Activated CD8-positive, alpha-beta T cell treated with anti-CD3 and anti-CD28 coated beads, Interleukin-2, amount 10 ng/mL, durations not matched to agents 7 days and 5 days (primary cell): ENCODE measurements at regions not wholly inside any gene's neighbourhood (a gene's known extent, or its start where the extent isn't known, plus 50 kb on each side); places are given as distances from the start of the nearest gene placed in this dataset.

Source experiments
- ATAC-seq: fragments of 150-1000 bp; cut with Tn5 transposase; one replicate; pipeline ENCODE4 v1.10.0; 2021; ENCODE audit warnings: moderate library complexity
- CTCF ChIA-PET: fragments of 350-600 bp; sonication (Branson Sonifier 250); formaldehyde crosslinking; loops from one replicate; lab custom pipeline; 2021; ENCODE audit warnings: antibody characterized with exemption; lab: Charles Lee
- POLR2A ChIA-PET: fragments of 350-600 bp; sonication (Branson Sonifier 250); formaldehyde crosslinking; loops from one replicate; lab custom pipeline; 2021; ENCODE audit warnings: antibody characterized with exemption; lab: Charles Lee
- DNase-seq: peaks from one replicate; pipeline ENCODE4 v3.0.0-alpha.2; 2020
- H3K27ac Mint-ChIP-seq: one replicate; pipeline ENCODE4 v1.8.0; 2021; ENCODE audit warnings: mild to moderate bottlenecking, mixed read lengths
- H3K27me3 Mint-ChIP-seq: one replicate; pipeline ENCODE4 v1.8.0; 2021; ENCODE audit warnings: low read depth, mixed read lengths
- H3K36me3 Mint-ChIP-seq: one replicate; pipeline ENCODE4 v1.8.0; 2021; ENCODE audit warnings: low read depth, mixed read lengths
- H3K4me1 Mint-ChIP-seq: one replicate; pipeline ENCODE4 v1.8.0; 2021; ENCODE audit warnings: low read depth, mixed read lengths
- H3K4me3 Mint-ChIP-seq: one replicate; pipeline ENCODE4 v1.8.0; 2021; ENCODE audit warnings: mild to moderate bottlenecking, mixed read lengths
- H3K9me3 Mint-ChIP-seq: one replicate; pipeline ENCODE4 v1.8.0; 2022; ENCODE audit warnings: mixed read lengths; ENCODE audit not compliant: insufficient read depth

DNA sequence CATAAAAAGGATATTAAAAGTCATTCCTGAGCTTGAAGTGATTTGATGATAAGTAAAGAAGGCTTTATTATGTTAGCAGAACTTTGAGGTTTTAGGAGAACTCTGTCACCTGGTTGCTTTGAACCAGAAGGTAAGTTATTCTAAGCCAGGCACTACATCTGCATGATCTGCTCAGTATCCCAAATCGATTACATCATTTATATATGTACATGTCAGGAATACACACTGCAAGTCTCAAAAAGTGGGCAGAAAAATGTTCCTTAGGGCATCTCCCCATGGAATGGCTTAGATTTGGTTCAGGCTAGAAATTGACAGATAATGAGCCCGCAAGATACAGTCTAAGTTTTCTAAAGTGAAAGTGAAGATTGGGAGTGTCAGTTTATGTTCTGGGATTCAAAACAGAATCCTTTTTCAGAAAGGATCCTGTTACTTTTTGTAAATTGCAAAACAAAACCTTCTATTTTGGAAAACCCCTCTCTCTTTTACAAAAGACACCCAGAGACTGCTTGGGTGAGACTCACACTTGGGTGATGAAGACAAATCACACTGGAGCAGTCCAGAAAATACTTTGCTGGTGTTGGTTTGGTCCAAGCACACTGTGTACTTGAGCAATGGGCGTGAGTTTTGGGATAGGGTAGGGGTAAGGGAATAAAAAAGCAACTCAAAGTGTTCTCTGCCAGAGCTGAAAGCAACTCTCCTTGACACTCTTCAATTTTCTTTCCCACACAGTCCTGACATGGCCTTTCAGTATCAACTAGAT is 114.5 kb downstream of the FOXD1 start:
- ATAC-seq (no peak), DNase-seq (no peak)
- ChIA-PET CTCF (no interaction called here), POLR2A (no interaction called here)
- Mint-ChIP-seq H3K4me3 (no peak overlapping the region), H3K9me3 (peaks cover 10% of the 10 kb centered on the region), H3K4me1 (no peaks in the 10 kb centered on the region), H3K36me3 (no peaks in the 10 kb centered on the region), H3K27ac (no peak overlapping the region), H3K27me3 (peaks cover 27% of the 10 kb centered on the region)

DNA sequence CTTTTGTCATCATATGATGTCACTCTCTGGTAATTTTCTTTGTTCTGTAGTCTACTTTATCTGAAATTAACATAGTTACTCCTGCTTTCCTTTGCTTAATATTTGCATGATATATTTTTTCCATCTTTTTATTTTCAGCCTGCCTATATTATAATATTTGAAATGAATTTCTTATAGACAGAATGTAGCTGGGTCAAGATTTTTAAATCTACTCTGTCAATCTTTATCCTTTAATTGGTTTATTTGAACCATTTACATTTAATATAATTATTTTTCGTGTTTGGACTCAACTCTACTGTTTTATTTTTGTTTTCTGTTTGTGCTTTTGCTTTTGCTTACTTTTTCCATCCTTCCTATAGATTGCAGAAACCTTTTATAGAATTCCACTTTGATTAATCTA is 118.0 kb downstream of the FOXD1 start:
- ChIA-PET CTCF (no interaction called here), POLR2A (no interaction called here)
- DNase-seq: no peak
- Mint-ChIP-seq H3K27ac (no peak overlapping the region), H3K4me3 (no peak overlapping the region), H3K9me3 (peaks cover 10% of the 10 kb centered on the region), H3K4me1 (no peaks in the 10 kb centered on the region), H3K36me3 (no peaks in the 10 kb centered on the region), H3K27me3 (peaks cover 20% of the 10 kb centered on the region)
- no peak for ATAC-seq

GRCh38 chr5:73328640-73329039 is 119.9 kb downstream of the FOXD1 start:
- ChIA-PET POLR2A (no interaction called here), CTCF (no interaction called here)
- no peak overlapping the region for H3K27ac Mint-ChIP-seq
- DNase-seq (no peak), ATAC-seq (no peak)
- H3K4me1 Mint-ChIP-seq: no peaks in the 10 kb centered on the region
- peaks cover 10% of the 10 kb centered on the region for H3K9me3 Mint-ChIP-seq
- H3K36me3 Mint-ChIP-seq: no peaks in the 10 kb centered on the region
- H3K27me3 Mint-ChIP-seq: peaks cover 17% of the 10 kb centered on the region
- no peak overlapping the region for H3K4me3 Mint-ChIP-seq

GRCh38 chr5:73327908-73328455 is 120.6 kb downstream of the FOXD1 start:
- ATAC-seq (no peak), DNase-seq (no peak)
- POLR2A ChIA-PET: no interaction called here
- H3K4me1 Mint-ChIP-seq: no peaks in the 10 kb centered on the region
- CTCF ChIA-PET: no interaction called here
- no peaks in the 10 kb centered on the region for H3K36me3 Mint-ChIP-seq
- no peak overlapping the region for H3K27ac Mint-ChIP-seq
- no peak overlapping the region for H3K4me3 Mint-ChIP-seq
- H3K9me3 Mint-ChIP-seq: peaks cover 10% of the 10 kb centered on the region
- peaks cover 20% of the 10 kb centered on the region for H3K27me3 Mint-ChIP-seq

GRCh38 chr5:73325546-73325945 is 123.0 kb downstream of the FOXD1 start:
- CTCF ChIA-PET: no interaction called here
- no peak overlapping the region for H3K4me3 Mint-ChIP-seq
- H3K27me3 Mint-ChIP-seq: peaks cover 20% of the 10 kb centered on the region
- no peaks in the 10 kb centered on the region for H3K36me3 Mint-ChIP-seq
- peaks cover 2% of the 10 kb centered on the region for H3K9me3 Mint-ChIP-seq
- ATAC-seq: no peak
- no peaks in the 10 kb centered on the region for H3K4me1 Mint-ChIP-seq
- no peak for DNase-seq
- POLR2A ChIA-PET: no interaction called here
- no peak overlapping the region for H3K27ac Mint-ChIP-seq

DNA sequence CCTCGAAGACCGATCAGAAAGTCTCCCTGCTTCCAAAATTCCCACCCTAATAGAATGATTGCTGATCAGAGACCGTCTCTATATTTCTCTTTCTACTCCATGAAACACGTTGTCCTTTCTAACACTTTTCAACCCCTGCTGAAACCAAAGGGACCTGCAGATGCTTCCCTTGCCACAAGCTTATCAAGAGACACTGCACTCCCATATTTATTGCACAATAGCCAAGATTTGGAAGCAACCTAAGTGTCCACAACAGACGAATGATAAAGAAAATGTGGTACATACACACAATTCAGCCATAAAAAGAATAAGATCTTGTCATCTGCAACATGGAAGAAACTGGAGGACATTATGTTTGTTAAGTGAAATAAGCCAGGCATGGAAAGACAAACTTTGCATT is 125.1 kb downstream of the FOXD1 start:
- no peaks in the 10 kb centered on the region for H3K9me3 Mint-ChIP-seq
- H3K36me3 Mint-ChIP-seq: no peaks in the 10 kb centered on the region
- H3K4me1 Mint-ChIP-seq: no peaks in the 10 kb centered on the region
- ChIA-PET CTCF (no interaction called here), POLR2A (no interaction called here)
- peaks cover 25% of the 10 kb centered on the region for H3K27me3 Mint-ChIP-seq
- DNase-seq: no peak
- ATAC-seq: no peak
- H3K4me3 Mint-ChIP-seq: no peak overlapping the region
- H3K27ac Mint-ChIP-seq: no peak overlapping the region

DNA sequence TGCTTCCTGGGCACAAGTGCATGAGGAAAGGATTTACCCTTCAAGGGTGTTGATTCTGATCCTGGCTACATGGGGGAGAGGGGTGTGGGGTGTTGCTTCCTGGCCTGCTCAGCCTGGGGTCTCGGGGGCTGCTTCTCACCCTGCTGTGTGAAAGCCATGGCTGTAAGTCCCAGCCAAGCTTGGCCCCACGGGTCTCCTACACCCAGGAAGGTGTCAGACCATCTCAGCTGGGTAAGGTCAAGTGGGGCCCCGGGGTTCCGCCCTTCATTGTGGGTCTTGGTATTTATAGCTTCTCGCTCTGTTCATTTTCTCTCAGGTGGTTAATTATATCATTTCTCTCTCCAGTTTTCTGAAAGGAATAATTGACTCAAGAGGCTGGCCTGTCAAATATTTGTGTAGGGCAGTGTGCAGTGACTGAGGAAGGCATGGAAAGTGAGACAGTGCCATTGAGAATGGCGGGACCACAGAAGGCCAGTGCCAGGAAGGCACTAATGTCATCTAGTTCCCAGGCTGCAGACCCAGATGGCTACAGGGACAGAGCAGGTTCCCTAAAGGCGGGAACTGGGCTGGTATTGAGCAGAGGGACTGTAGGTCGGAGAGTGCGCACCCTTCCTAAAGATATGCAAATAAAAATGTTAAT is 126.0 kb downstream of the FOXD1 start:
- Mint-ChIP-seq H3K27me3 (peaks cover 27% of the 10 kb centered on the region), H3K9me3 (no peaks in the 10 kb centered on the region), H3K36me3 (no peaks in the 10 kb centered on the region), H3K4me3 (no peak overlapping the region), H3K27ac (no peak overlapping the region), H3K4me1 (no peaks in the 10 kb centered on the region)
- DNase-seq (no peak), ATAC-seq (no peak)
- ChIA-PET POLR2A (no interaction called here), CTCF (no interaction called here)

DNA sequence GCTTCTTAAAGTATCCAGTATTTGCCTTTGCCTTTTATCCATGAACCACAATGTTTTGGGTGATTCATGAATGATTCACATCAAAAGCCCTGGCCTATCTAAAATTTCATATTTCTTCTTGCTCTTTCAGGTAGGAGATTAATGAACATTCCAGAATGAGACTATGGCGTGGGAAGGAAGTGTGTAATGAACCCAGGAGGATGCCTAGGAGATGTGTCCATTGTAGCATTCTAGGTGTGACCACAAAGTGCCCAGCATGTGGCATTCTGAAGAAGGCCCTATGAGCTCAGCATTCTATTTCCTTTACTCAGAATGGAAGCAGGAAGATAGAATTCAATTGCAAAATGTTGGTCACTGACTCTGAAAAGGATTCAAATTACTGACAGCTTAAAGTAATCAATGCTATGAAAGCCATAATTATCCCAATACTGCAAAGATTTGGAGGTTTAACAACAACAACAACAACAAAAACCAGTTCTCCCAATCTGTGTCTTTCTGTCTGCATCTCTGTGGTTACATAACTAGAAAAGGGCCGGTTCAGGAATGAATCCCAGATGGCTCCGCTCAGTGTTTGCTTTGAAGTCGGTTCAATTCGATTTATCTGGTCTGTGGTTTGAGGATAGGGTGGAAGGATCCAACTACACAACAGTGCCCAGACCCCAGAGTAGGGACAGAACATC is 126.7 kb downstream of the FOXD1 start:
- ChIA-PET POLR2A (no interaction called here), CTCF (no interaction called here)
- ATAC-seq (no peak), DNase-seq (no peak)
- H3K4me3 Mint-ChIP-seq: no peak overlapping the region
- H3K36me3 Mint-ChIP-seq: no peaks in the 10 kb centered on the region
- H3K4me1 Mint-ChIP-seq: no peaks in the 10 kb centered on the region
- H3K27ac Mint-ChIP-seq: no peak overlapping the region
- no peaks in the 10 kb centered on the region for H3K9me3 Mint-ChIP-seq
- peaks cover 29% of the 10 kb centered on the region for H3K27me3 Mint-ChIP-seq

DNA sequence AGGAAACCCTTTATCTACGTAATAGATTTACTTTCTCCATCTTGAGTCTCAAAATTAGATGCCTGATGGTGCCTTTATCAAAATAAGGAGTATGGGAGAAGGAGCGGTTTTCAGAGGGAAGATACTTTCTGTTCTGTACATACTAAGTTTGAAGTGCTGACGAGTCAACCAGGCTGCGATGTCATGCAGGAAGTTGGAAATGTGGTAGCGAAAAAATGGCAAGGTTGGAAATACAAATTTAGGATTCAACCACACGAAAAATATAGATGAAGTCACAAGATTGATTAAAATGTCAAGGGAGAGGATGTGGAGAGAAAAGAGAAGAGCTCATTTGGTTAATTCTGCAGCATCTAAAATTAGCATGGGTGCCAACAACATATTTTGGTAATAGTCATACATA is 129.5 kb downstream of the FOXD1 start:
- DNase-seq (no peak), ATAC-seq (no peak)
- Mint-ChIP-seq H3K36me3 (no peaks in the 10 kb centered on the region), H3K27me3 (peaks cover 43% of the 10 kb centered on the region), H3K4me3 (no peak overlapping the region), H3K9me3 (no peaks in the 10 kb centered on the region), H3K27ac (no peak overlapping the region), H3K4me1 (no peaks in the 10 kb centered on the region)
- ChIA-PET CTCF (no interaction called here), POLR2A (no interaction called here)

- Mint-ChIP-seq H3K36me3 (no peaks in the 10 kb centered on the region), H3K4me1 (no peaks in the 10 kb centered on the region), H3K27ac (no peak overlapping the region), H3K27me3 (peaks cover 46% of the 10 kb centered on the region), H3K4me3 (no peak overlapping the region), H3K9me3 (no peaks in the 10 kb centered on the region)
- ATAC-seq (no peak), DNase-seq (no peak)
- POLR2A ChIA-PET: no interaction called here
- CTCF ChIA-PET: no interaction called here
Measured at GRCh38 chr5:73318308-73318719, 130.3 kb downstream of the FOXD1 start.

- ChIA-PET CTCF (no interaction called here), POLR2A (no interaction called here)
- DNase-seq (no peak), ATAC-seq (no peak)
- Mint-ChIP-seq H3K27me3 (peaks cover 52% of the 10 kb centered on the region), H3K9me3 (no peaks in the 10 kb centered on the region), H3K4me3 (no peak overlapping the region), H3K36me3 (no peaks in the 10 kb centered on the region), H3K27ac (no peak overlapping the region), H3K4me1 (peaks cover under 1% of the 10 kb centered on the region)
Measured at GRCh38 chr5:73317523-73317922, 131.1 kb downstream of the FOXD1 start.
